ENCODE measurements at regions not wholly inside any gene's neighbourhood (a gene's known extent, or its start where the extent isn't known, plus 50 kb on each side); places are given as distances from the start of the nearest gene placed in this dataset.

DNA sequence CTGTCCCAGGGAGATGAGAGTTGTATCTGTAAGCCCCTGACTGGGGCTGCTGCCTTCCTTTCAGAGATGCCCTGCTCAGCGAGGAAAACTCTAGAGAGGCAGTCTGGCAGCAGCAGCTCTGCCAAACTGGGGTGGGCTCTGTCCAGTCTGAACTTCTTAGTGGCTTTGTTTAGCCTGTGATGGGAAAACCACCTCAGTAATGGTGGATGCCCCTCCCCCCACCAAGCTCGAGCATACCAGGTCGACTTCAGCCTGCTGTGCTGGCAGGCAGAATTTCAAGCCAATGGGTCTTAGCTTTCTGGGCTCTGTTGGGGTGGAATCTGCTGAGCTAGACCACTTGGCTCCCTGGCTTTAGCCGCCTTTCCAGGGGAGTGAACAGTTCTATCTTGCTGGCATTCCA is 218.3 kb downstream of the TUSC7 start:
- TF ChIP-seq CTCF (IDR thresholded peaks at IDR 0.05; ENCODE audit: low read depth, low read length): no peak
- no peak overlapping the region for H3K4me3 ChIP-seq (ENCODE audit: low read depth, low read length)

- no peak overlapping the region for H3K4me3 ChIP-seq (ENCODE audit: low read depth, low read length)
- no peak for TF ChIP-seq CTCF (IDR thresholded peaks at IDR 0.05; ENCODE audit: low read depth, low read length)
These were observed 220.1 kb downstream of the TUSC7 start for GRCh38 chr3:116929505-116930222.

DNA sequence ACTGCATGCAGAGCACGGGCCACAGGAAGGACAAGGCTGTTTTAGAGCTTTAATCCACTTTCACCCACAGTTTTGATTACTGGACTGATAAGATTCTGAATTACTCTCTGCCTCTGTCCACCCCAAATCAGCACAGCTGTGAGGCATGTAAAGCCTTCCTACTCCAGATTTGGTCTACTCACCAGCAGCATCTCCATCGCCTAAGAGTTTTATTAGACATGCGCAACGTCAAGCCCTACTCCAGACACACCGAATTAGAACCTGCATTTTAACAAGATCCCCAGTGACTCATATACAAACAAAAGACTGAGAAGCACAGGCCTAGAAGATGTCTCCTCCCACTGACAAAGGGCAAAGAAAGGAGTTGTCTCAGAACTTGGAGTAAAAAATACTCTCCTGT is 221.2 kb downstream of the TUSC7 start:
- no peak for TF ChIP-seq CTCF (IDR thresholded peaks at IDR 0.05; ENCODE audit: low read depth, low read length)
- H3K4me3 ChIP-seq (ENCODE audit: low read depth, low read length): no peak overlapping the region

DNA sequence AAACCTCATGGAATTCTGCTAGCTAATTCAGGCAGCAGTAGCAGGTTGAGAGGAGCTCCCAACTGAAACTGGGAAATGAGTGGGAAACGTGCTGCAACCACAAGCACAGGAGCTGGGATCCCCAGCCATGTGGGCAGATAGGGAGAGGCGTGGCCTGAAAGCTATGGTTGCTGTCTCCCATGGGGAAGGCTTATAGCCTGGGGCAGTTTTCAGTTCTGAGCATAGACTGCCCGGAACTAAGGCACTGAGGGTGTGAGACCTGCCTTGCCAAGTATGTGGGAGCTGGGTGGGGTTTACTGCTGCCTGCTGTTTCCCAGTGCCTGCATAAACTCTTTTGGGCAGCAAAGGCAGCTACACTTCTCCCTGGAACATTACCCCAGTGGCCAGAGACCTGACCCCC is 229.5 kb downstream of the TUSC7 start:
- H3K4me3 ChIP-seq (ENCODE audit: low read depth, low read length): no peak overlapping the region
- no peak for TF ChIP-seq CTCF (IDR thresholded peaks at IDR 0.05; ENCODE audit: low read depth, low read length)

- no peak overlapping the region for H3K4me3 ChIP-seq (ENCODE audit: low read depth, low read length)
- TF ChIP-seq CTCF (IDR thresholded peaks at IDR 0.05; ENCODE audit: low read depth, low read length): no peak
These were observed 230.0 kb downstream of the TUSC7 start for GRCh38 chr3:116939550-116939949.

DNA sequence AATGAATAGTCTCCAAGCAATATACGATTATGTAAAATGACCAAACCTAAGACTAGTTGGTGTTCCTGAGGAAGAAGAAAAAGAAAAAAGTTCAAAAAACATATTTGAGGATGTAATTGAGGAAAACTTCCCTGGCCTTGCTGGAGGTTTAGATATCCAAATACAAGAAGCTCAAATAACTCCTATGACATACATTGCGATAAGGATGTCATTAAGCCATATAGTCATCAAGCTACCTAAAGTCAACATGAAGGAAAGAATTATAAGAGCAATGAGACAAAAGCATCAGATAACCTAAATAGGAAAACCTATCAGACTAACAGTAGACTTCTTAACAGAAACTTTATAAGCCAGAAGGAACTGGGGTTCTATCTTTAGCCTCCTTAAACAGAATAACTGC is 231.1 kb downstream of the TUSC7 start:
- H3K4me3 ChIP-seq (ENCODE audit: low read depth, low read length): no peak overlapping the region
- TF ChIP-seq CTCF (IDR thresholded peaks at IDR 0.05; ENCODE audit: low read depth, low read length): no peak

GRCh38 chr3:116946376-116946775 is 236.8 kb downstream of the TUSC7 start:
- no peak for TF ChIP-seq CTCF (IDR thresholded peaks at IDR 0.05; ENCODE audit: low read depth, low read length)
- H3K4me3 ChIP-seq (ENCODE audit: low read depth, low read length): no peak overlapping the region

All from WI38 (cell line).